ENCODE measurements at regions not wholly inside any gene's neighbourhood (a gene's known extent, or its start where the extent isn't known, plus 50 kb on each side); places are given as distances from the start of the nearest gene placed in this dataset.

DNA sequence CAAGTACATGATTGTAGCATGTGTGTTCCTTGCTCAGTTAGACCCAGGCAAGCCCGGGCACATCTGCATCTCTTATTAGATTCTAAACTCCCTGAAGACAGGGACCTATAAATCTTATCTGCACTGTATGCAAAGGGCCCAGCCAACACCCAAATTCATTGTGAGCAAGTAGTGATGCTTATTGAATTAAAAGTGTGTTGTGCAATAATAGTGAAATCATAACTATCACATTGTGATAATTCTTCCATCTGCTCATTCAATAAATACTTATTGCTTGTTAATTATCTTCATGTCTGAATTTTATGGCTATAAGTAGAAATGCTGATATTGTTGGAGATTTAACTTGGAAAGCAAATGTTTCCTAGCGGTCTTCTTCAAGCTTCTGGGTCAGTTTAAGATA, 387.5 kb downstream of the SLC4A3 start:
- Mint-ChIP-seq H3K27me3 (no peaks in the 10 kb centered on the region), H3K4me3 (no peak overlapping the region), H3K4me1 (no peaks in the 10 kb centered on the region), H3K9me3 (no peaks in the 10 kb centered on the region), H3K27ac (ENCODE audit: low read depth) (no peak overlapping the region), H3K36me3 (ENCODE audit: insufficient read depth) (no peaks in the 10 kb centered on the region)
- no peak for DNase-seq (ENCODE audit: low spot score in 2 of 2)
- ATAC-seq (replicated peaks; ENCODE audit: extremely low read depth, poor library complexity, severe bottlenecking): no peak

- H3K4me1 Mint-ChIP-seq: no peaks in the 10 kb centered on the region
- no peak for DNase-seq (ENCODE audit: low spot score in 2 of 2)
- no peaks in the 10 kb centered on the region for H3K9me3 Mint-ChIP-seq
- H3K27ac Mint-ChIP-seq (ENCODE audit: low read depth): no peak overlapping the region
- H3K36me3 Mint-ChIP-seq (ENCODE audit: insufficient read depth): no peaks in the 10 kb centered on the region
- H3K4me3 Mint-ChIP-seq: no peak overlapping the region
- H3K27me3 Mint-ChIP-seq: no peaks in the 10 kb centered on the region
- ATAC-seq (replicated peaks; ENCODE audit: extremely low read depth, poor library complexity, severe bottlenecking): no peak
Measured at GRCh38 chr2:220015576-220015975, 388.1 kb downstream of the SLC4A3 start.

DNA sequence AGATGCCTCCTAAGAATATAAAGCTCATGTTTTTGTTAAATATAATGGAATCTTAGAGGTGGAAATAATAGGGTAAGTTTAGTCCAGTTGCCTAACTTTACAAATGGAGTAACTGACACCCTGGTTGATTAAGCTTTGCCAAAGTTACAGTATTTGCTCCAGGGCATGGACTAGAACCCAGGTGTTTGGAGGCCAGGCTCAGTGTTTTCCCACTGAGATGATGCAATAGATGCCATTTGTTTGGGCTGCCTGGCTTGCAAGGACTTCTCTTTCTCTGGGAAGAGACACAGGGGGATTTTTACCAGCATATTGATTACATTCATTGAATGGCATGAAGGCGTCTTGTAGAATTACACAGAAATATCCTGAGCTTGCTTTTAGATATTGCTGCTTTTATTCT, 397.8 kb downstream of the SLC4A3 start:
- H3K4me1 Mint-ChIP-seq: no peaks in the 10 kb centered on the region
- DNase-seq (ENCODE audit: low spot score in 2 of 2): no peak
- H3K4me3 Mint-ChIP-seq: no peak overlapping the region
- no peak for ATAC-seq (replicated peaks; ENCODE audit: extremely low read depth, poor library complexity, severe bottlenecking)
- H3K9me3 Mint-ChIP-seq: peaks cover 6% of the 10 kb centered on the region
- H3K27ac Mint-ChIP-seq (ENCODE audit: low read depth): no peak overlapping the region
- no peaks in the 10 kb centered on the region for H3K27me3 Mint-ChIP-seq
- no peaks in the 10 kb centered on the region for H3K36me3 Mint-ChIP-seq (ENCODE audit: insufficient read depth)

DNA sequence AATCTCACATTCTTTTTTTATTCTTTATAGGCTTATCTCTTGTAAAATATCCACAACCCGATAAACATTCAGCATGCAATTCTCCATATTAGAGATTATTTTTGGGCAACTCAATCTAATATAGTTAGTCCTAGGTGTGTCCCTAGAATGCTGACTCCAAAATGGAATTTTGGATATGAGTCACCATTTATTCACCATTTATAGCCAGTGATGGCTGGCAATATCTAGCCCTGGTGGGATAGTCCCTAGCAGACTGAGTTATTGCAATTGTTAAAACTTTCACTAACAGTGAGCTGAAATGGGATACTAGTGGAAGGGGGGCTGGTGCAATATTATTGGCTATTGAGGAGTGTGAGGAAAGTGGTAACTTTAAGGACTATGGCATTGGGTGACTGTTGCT, 401.6 kb downstream of the SLC4A3 start:
- Mint-ChIP-seq H3K4me3 (no peak overlapping the region), H3K27ac (ENCODE audit: low read depth) (no peak overlapping the region), H3K36me3 (ENCODE audit: insufficient read depth) (no peaks in the 10 kb centered on the region), H3K9me3 (peaks cover 9% of the 10 kb centered on the region), H3K27me3 (no peaks in the 10 kb centered on the region), H3K4me1 (no peaks in the 10 kb centered on the region)
- ATAC-seq (replicated peaks; ENCODE audit: extremely low read depth, poor library complexity, severe bottlenecking): no peak
- no peak for DNase-seq (ENCODE audit: low spot score in 2 of 2)

DNA sequence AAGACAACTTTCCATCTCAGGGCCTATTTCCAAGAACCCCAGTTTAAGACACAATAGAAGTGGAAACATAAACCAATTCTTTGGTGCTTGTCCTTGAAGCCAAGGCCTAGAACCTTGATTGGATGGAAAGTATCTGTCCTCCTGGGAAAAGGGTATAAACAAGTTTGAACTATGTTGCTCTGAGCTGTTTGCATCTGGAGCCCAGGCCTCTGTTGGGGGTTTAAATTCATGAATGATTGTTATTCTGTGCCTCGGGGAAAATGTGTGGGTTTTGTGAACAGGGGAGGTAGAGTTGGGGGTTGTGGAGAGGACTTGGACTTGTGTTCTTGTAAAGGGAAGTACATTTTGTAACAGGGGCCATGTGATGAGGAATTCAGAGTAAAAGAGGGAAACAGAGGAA, 406.1 kb downstream of the SLC4A3 start:
- Mint-ChIP-seq H3K27me3 (no peaks in the 10 kb centered on the region), H3K36me3 (ENCODE audit: insufficient read depth) (no peaks in the 10 kb centered on the region), H3K4me1 (no peaks in the 10 kb centered on the region), H3K27ac (ENCODE audit: low read depth) (no peak overlapping the region), H3K9me3 (peaks cover 9% of the 10 kb centered on the region), H3K4me3 (no peak overlapping the region)
- DNase-seq (ENCODE audit: low spot score in 2 of 2) (no peak), ATAC-seq (replicated peaks; ENCODE audit: extremely low read depth, poor library complexity, severe bottlenecking) (no peak)

GRCh38 chr2:220034426-220035130, 407.1 kb downstream of the SLC4A3 start:
- peaks cover 4% of the 10 kb centered on the region for H3K9me3 Mint-ChIP-seq
- H3K36me3 Mint-ChIP-seq (ENCODE audit: insufficient read depth): no peaks in the 10 kb centered on the region
- no peak overlapping the region for H3K4me3 Mint-ChIP-seq
- no peak for ATAC-seq (replicated peaks; ENCODE audit: extremely low read depth, poor library complexity, severe bottlenecking)
- H3K27me3 Mint-ChIP-seq: no peaks in the 10 kb centered on the region
- no peak for DNase-seq (ENCODE audit: low spot score in 2 of 2)
- no peak overlapping the region for H3K27ac Mint-ChIP-seq (ENCODE audit: low read depth)
- no peaks in the 10 kb centered on the region for H3K4me1 Mint-ChIP-seq

DNA sequence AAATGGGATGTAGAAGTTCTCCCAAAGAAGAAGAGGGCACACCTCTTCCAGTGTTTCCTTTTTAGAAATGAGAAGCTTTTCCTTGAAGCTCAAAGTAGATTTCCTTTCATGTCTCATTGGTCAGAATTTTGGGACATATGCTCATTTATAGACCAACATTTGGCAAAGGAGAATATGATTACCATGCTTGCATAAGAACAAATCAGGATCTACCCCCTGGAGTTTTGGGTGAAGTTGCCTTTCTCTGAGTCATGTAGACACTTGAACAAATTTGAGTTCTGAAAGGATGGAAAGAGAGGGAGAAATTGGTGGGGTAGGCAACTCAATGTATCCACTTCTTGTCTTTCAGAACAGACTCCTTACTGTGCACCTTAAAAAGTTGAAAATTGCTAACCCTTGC, 409.0 kb downstream of the SLC4A3 start:
- peaks cover 4% of the 10 kb centered on the region for H3K9me3 Mint-ChIP-seq
- DNase-seq (ENCODE audit: low spot score in 2 of 2) (no peak), ATAC-seq (replicated peaks; ENCODE audit: extremely low read depth, poor library complexity, severe bottlenecking) (no peak)
- H3K4me1 Mint-ChIP-seq: no peaks in the 10 kb centered on the region
- no peak overlapping the region for H3K27ac Mint-ChIP-seq (ENCODE audit: low read depth)
- H3K36me3 Mint-ChIP-seq (ENCODE audit: insufficient read depth): no peaks in the 10 kb centered on the region
- H3K4me3 Mint-ChIP-seq: no peak overlapping the region
- H3K27me3 Mint-ChIP-seq: no peaks in the 10 kb centered on the region

DNA sequence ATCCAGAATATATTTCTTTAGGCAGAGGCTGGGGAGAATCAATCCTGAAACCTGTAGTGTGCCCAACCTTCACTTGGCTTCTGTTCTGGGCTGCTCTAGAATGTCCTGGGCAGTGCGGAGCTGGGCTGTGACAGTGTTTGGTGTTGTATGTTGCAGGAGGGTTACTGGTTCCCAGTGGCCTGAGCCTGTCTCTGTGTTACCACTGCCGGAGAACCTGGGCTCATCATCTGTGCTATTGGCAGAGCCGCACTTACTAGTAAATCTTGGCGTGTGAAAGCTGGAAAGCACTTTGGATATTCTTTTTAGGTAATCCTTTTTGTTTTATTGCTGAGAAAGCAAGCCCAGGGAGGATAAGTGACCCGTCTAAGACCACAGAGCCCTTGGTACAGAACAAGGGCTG, 412.9 kb downstream of the SLC4A3 start:
- Mint-ChIP-seq H3K27ac (ENCODE audit: low read depth) (no peak overlapping the region), H3K4me1 (no peaks in the 10 kb centered on the region), H3K4me3 (no peak overlapping the region), H3K36me3 (ENCODE audit: insufficient read depth) (no peaks in the 10 kb centered on the region), H3K9me3 (no peaks in the 10 kb centered on the region), H3K27me3 (no peaks in the 10 kb centered on the region)
- DNase-seq (ENCODE audit: low spot score in 2 of 2): no peak
- no peak for ATAC-seq (replicated peaks; ENCODE audit: extremely low read depth, poor library complexity, severe bottlenecking)

- H3K4me1 Mint-ChIP-seq: no peaks in the 10 kb centered on the region
- no peaks in the 10 kb centered on the region for H3K36me3 Mint-ChIP-seq (ENCODE audit: insufficient read depth)
- no peak overlapping the region for H3K27ac Mint-ChIP-seq (ENCODE audit: low read depth)
- DNase-seq (ENCODE audit: low spot score in 2 of 2) (no peak), ATAC-seq (replicated peaks; ENCODE audit: extremely low read depth, poor library complexity, severe bottlenecking) (no peak)
- H3K9me3 Mint-ChIP-seq: no peaks in the 10 kb centered on the region
- no peak overlapping the region for H3K4me3 Mint-ChIP-seq
- H3K27me3 Mint-ChIP-seq: no peaks in the 10 kb centered on the region
Measured at GRCh38 chr2:220041447-220041846, 414.0 kb downstream of the SLC4A3 start.

DNA sequence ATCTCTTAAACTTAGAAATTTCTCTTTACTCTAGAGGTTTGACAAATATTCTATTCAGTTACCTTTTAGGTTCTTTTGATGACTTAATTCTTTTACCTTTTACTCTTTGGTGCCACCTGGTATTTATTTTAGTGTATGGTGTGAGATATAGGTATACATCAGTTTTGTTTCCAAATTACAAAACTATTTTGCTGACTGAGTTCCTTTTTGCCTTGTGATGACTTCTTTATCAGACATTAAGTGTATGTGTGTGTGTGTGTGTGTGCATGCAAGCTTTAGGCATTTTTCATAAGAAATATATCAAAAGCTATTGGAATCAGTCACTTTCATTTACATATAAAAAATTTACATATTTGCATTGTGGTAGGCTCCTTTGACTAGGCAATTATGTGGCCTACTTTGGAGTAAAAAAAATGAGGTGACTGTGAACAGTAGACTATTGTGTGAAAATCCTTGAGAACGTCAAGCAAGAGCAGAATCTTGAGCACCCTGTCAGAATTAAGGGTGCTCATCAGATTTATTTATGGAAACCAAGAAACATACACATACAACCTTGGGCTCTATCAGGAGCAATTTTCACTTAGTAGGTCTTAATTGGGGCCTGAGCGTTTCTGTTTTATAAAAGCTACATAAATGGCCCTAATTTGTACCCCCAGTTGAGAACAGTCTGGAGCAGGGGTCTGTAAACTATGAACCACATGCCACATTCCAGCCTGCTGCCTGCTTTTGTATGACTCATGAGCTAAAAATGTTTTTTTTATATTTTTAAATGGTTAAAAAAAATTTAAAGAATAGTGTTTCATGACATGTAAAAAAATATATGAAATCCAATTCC, 415.9 kb downstream of the SLC4A3 start:
- no peaks in the 10 kb centered on the region for H3K9me3 Mint-ChIP-seq
- H3K36me3 Mint-ChIP-seq (ENCODE audit: insufficient read depth): no peaks in the 10 kb centered on the region
- H3K27me3 Mint-ChIP-seq: no peaks in the 10 kb centered on the region
- no peak overlapping the region for H3K4me3 Mint-ChIP-seq
- no peaks in the 10 kb centered on the region for H3K4me1 Mint-ChIP-seq
- ATAC-seq (replicated peaks; ENCODE audit: extremely low read depth, poor library complexity, severe bottlenecking) (no peak), DNase-seq (ENCODE audit: low spot score in 2 of 2) (no peak)
- no peak overlapping the region for H3K27ac Mint-ChIP-seq (ENCODE audit: low read depth)

- no peak for ATAC-seq (replicated peaks; ENCODE audit: extremely low read depth, poor library complexity, severe bottlenecking)
- no peak overlapping the region for H3K27ac Mint-ChIP-seq (ENCODE audit: low read depth)
- H3K9me3 Mint-ChIP-seq: no peaks in the 10 kb centered on the region
- no peak overlapping the region for H3K4me3 Mint-ChIP-seq
- H3K27me3 Mint-ChIP-seq: no peaks in the 10 kb centered on the region
- H3K36me3 Mint-ChIP-seq (ENCODE audit: insufficient read depth): no peaks in the 10 kb centered on the region
- DNase-seq (ENCODE audit: low spot score in 2 of 2): no peak
- no peaks in the 10 kb centered on the region for H3K4me1 Mint-ChIP-seq
Measured at GRCh38 chr2:220043990-220044335, 416.5 kb downstream of the SLC4A3 start.

- Mint-ChIP-seq H3K4me1 (no peaks in the 10 kb centered on the region), H3K27me3 (no peaks in the 10 kb centered on the region), H3K9me3 (no peaks in the 10 kb centered on the region), H3K36me3 (ENCODE audit: insufficient read depth) (no peaks in the 10 kb centered on the region), H3K4me3 (no peak overlapping the region), H3K27ac (ENCODE audit: low read depth) (no peak overlapping the region)
- ATAC-seq (replicated peaks; ENCODE audit: extremely low read depth, poor library complexity, severe bottlenecking) (no peak), DNase-seq (ENCODE audit: low spot score in 2 of 2) (no peak)
Measured at GRCh38 chr2:220044383-220044782, 417.0 kb downstream of the SLC4A3 start.

DNA sequence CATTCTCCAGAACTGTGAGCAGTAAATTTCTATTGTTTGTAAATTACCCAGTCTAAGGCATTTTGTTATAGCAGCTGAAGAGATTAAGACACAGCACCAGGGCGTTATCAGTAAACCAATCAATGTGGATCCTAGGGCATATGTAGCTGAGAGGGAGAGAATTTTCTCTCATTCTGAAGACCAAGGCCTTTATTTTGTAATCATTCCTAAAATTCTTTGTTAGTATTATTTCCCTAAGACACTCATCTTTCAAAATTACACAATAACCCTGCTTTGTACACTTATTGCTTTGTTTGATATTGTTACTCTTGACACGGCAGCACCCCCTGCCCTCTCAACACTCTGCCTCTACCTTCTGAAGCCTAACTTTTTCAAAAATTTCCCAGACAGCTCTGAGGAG, 419.1 kb downstream of the SLC4A3 start:
- no peak for ATAC-seq (replicated peaks; ENCODE audit: extremely low read depth, poor library complexity, severe bottlenecking)
- Mint-ChIP-seq H3K27me3 (no peaks in the 10 kb centered on the region), H3K4me1 (no peaks in the 10 kb centered on the region), H3K4me3 (no peak overlapping the region), H3K36me3 (ENCODE audit: insufficient read depth) (no peaks in the 10 kb centered on the region), H3K27ac (ENCODE audit: low read depth) (no peak overlapping the region), H3K9me3 (no peaks in the 10 kb centered on the region)
- no peak for DNase-seq (ENCODE audit: low spot score in 2 of 2)

Measured in central memory CD8-positive, alpha-beta T cell (primary cell).